ENCODE measurements at regions not wholly inside any gene's neighbourhood (a gene's known extent, or its start where the extent isn't known, plus 50 kb on each side); places are given as distances from the start of the nearest gene placed in this dataset.

DNA sequence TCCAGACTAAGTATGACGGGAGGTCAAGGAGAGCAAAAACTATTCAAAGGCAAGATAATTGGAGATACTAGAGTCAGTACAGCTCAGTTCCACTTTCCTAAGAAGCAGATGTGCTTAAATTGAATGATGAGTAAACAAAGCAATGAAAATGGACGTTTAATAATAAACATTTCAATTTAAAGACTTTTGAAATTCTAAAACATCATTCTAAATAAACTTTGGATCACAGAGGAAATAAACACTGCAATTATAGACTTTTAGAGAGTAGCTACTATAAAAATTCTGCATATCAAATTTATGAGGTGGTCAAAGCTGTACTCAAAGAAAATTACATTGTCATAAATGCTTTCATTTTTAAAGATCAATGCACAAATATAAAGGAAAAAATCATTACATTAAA, 418.3 kb downstream of the GPAM start:
- no peaks in the 10 kb centered on the region for H3K4me1 ChIP-seq (ENCODE audit: insufficient read depth)
- TF ChIP-seq EP300 (IDR thresholded peaks at IDR 0.05), result no peak
- no peak for TF ChIP-seq POLR2A (IDR thresholded peaks at IDR 0.05)
- TF ChIP-seq CTCF (IDR thresholded peaks at IDR 0.05), result no peak
- intact Hi-C loops (cut with DNase I), result no loop called here
- DNase-seq, result no peak
- no peaks in the 10 kb centered on the region for H3K36me3 ChIP-seq
- H3K9me3 ChIP-seq, result no peaks in the 10 kb centered on the region
- WGBS, 3 donors, result 41 to 61% (median 50%) methylated on average over 2 of the region's 2 CpGs
- H3K4me3 ChIP-seq, result no peak overlapping the region
- no peak overlapping the region for H3K27ac ChIP-seq
- no peaks in the 10 kb centered on the region for H3K27me3 ChIP-seq

- Histone ChIP-seq H3K9me3 (no peaks in the 10 kb centered on the region), H3K4me3 (no peak overlapping the region), H3K27ac (no peak overlapping the region), H3K4me1 (ENCODE audit: insufficient read depth) (no peaks in the 10 kb centered on the region), H3K27me3 (no peaks in the 10 kb centered on the region), H3K36me3 (no peaks in the 10 kb centered on the region)
- DNase-seq, result no peak
- TF ChIP-seq CTCF (IDR thresholded peaks at IDR 0.05), result no peak
- no peak for TF ChIP-seq POLR2A (IDR thresholded peaks at IDR 0.05)
- TF ChIP-seq EP300 (IDR thresholded peaks at IDR 0.05), result no peak
- 51 to 79% (median 66%) methylated on average over 3 of the region's 3 CpGs for WGBS, 3 donors
- intact Hi-C loops (cut with DNase I), result no loop called here
Measured at GRCh38 chr10:111766464-111766863, 417.1 kb downstream of the GPAM start.

- no peaks in the 10 kb centered on the region for H3K9me3 ChIP-seq
- intact Hi-C loops (cut with DNase I), result no loop called here
- 21 to 38% (median 24%) methylated on average over 1 of the region's 1 CpG for WGBS, 3 donors
Measured at GRCh38 chr10:111767661-111768060, 415.9 kb downstream of the GPAM start.

DNA sequence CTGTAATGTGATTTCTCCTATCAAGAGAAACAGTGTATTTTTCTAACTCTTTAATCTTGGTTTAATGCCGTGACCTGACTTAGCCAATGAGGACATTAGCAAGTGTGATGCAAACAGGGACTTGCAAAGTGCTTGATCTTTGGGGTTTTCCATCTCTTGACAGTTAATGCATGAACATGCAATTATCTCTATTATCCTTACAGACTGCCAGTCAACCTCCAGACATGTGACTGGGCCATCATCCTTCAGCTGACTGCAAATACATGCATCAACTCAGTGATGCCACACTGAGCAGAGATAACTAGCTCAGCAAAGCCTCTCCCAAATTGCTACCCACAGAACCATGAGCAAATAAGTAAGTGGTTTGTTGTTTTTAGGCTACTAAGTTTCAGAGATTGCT, 409.6 kb downstream of the GPAM start:
- Histone ChIP-seq H3K36me3 (no peaks in the 10 kb centered on the region), H3K4me3 (no peak overlapping the region), H3K4me1 (ENCODE audit: insufficient read depth) (no peaks in the 10 kb centered on the region), H3K9me3 (no peaks in the 10 kb centered on the region), H3K27ac (no peak overlapping the region), H3K27me3 (no peaks in the 10 kb centered on the region)
- TF ChIP-seq EP300 (IDR thresholded peaks at IDR 0.05) (no peak), POLR2A (IDR thresholded peaks at IDR 0.05) (no peak), CTCF (IDR thresholded peaks at IDR 0.05) (no peak)
- DNase-seq, result no peak
- WGBS, 3 donors, result 81 to 93% (median 90%) methylated on average over 1 of the region's 1 CpG
- intact Hi-C loops (cut with DNase I), result no loop called here

More at GRCh38 chr10:111767661-111768060, 415.9 kb downstream of the GPAM start:
- Histone ChIP-seq H3K27me3 (no peaks in the 10 kb centered on the region), H3K4me3 (no peak overlapping the region), H3K36me3 (no peaks in the 10 kb centered on the region), H3K4me1 (ENCODE audit: insufficient read depth) (no peaks in the 10 kb centered on the region), H3K27ac (no peak overlapping the region)
- no peak for DNase-seq
- TF ChIP-seq POLR2A (IDR thresholded peaks at IDR 0.05) (no peak), CTCF (IDR thresholded peaks at IDR 0.05) (no peak), EP300 (IDR thresholded peaks at IDR 0.05) (no peak)

GRCh38 chr10:111774486-111774885, 409.1 kb downstream of the GPAM start:
- no peaks in the 10 kb centered on the region for H3K9me3 ChIP-seq
- no peaks in the 10 kb centered on the region for H3K36me3 ChIP-seq
- no peaks in the 10 kb centered on the region for H3K4me1 ChIP-seq (ENCODE audit: insufficient read depth)
- H3K4me3 ChIP-seq, result no peak overlapping the region
- H3K27me3 ChIP-seq, result no peaks in the 10 kb centered on the region
- H3K27ac ChIP-seq, result no peak overlapping the region
- no peak for DNase-seq
- intact Hi-C loops (cut with DNase I), result no loop called here
- 22 to 53% (median 28%) methylated on average over 2 of the region's 2 CpGs for WGBS, 3 donors
- TF ChIP-seq POLR2A (IDR thresholded peaks at IDR 0.05) (no peak), EP300 (IDR thresholded peaks at IDR 0.05) (no peak), CTCF (IDR thresholded peaks at IDR 0.05) (no peak)
